Epithelial cell of esophagus (primary cell): ENCODE measurements at regions not wholly inside any gene's neighbourhood (a gene's known extent, or its start where the extent isn't known, plus 50 kb on each side); places are given as distances from the start of the nearest gene placed in this dataset.

Experiments used
- DNase-seq: peaks from one replicate; pipeline ENCODE4 v3.0.0; 2010; ENCODE audit warnings: low read depth
- H3K4me3 ChIP-seq: 2 replicates; pipeline ENCODE4 v1.5.1; 2011; ENCODE audit warnings: mild to moderate bottlenecking, low read length, control low read depth
- TF ChIP-seq, protein P1 (sequence below): IDR thresholded peaks from 2 replicates; pipeline ENCODE4 v1.5.1; 2011; ENCODE audit warnings: low read depth, mild to moderate bottlenecking, low read length, control low read depth, inconsistent platforms; ENCODE audit not compliant: insufficient read depth; ENCODE audit errors: missing control alignments

DNA sequence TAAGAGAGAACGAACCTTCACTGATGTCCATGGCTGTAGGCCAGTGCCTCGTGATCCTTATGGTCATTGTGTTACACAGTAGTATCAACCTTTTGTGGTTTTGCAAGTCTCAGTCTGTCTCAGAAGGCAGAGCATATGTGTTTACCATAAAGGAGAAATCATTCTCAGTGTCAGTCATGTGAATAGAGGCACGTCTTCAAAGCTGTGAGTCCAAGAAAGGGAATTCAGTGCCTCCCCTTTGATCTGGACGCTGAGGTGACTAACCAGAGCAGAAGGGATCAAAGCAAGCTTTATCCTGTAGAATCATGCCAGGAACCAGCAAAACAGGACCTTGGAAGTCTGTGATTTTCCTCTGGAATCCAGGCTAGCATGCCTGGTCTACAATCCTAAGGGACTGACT lies 433.9 kb downstream of the DNAH5 start:
- DNase-seq: peak; percentile 95
- no peak overlapping the region for H3K4me3 ChIP-seq
- TF ChIP-seq, protein P1, sequence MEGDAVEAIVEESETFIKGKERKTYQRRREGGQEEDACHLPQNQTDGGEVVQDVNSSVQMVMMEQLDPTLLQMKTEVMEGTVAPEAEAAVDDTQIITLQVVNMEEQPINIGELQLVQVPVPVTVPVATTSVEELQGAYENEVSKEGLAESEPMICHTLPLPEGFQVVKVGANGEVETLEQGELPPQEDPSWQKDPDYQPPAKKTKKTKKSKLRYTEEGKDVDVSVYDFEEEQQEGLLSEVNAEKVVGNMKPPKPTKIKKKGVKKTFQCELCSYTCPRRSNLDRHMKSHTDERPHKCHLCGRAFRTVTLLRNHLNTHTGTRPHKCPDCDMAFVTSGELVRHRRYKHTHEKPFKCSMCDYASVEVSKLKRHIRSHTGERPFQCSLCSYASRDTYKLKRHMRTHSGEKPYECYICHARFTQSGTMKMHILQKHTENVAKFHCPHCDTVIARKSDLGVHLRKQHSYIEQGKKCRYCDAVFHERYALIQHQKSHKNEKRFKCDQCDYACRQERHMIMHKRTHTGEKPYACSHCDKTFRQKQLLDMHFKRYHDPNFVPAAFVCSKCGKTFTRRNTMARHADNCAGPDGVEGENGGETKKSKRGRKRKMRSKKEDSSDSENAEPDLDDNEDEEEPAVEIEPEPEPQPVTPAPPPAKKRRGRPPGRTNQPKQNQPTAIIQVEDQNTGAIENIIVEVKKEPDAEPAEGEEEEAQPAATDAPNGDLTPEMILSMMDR: no peak

DNA sequence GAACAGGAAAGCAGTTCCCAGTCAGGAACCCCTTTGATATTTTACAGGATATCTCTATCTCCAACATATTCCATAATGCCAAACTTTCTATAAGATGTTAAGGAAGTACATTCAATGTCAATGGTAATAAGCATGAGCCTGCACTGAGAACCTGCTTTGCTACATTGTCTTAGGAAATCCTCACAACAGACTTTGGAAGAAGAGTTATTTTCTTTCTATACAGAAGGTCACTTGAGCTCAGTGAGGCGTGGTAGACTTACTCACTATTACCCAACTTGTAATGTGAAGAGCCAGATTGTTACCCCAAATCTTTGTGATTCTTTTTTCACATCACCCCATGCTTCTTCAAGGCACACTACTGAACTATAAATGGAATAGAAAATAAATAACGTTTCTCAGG lies 435.9 kb downstream of the DNAH5 start:
- DNase-seq: peak; percentile 74
- TF ChIP-seq, protein P1: no peak
- no peak overlapping the region for H3K4me3 ChIP-seq

DNA sequence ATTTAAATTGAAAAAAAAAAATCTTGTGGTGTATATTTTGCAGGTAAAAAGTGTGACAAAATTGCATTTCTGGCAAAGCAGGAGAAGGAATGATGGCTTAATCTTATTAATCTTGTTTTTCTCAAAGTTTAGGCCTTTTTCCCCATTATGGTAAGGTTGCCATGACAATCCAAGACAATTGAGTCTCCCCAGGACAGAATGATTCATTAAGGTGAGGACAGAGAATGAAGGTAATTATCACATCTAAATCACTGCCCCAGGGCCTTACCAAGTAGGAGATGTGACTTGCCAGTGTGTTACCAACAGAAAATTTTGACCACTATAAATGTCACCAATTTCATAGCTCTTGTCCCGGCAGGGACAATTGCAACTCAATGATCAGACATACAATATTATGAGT lies 439.2 kb downstream of the DNAH5 start:
- H3K4me3 ChIP-seq: no peak overlapping the region
- peak; percentile 32 for DNase-seq
- TF ChIP-seq, protein P1: no peak

DNA sequence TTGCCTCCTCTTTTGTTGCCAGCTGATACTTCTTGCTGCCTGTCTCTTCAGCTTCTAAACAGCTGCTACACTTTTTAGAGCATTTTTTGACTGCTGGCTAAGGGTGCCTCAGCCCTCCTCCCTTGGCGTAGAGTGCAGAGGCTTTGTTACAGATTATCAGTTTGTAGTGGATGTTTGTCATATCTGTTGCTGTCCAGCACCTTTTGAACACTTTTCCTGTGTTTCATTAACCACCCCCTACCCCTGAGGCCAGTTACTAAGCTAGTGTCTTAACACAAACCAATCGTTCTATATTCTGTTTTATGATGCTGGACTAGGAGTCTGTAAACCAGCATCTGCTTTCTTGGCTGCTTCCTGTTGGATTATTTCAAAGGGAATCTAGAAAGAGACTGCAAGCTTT lies 441.5 kb downstream of the DNAH5 start:
- DNase-seq: peak; percentile 19
- TF ChIP-seq, protein P1: no peak
- H3K4me3 ChIP-seq: no peak overlapping the region

DNA sequence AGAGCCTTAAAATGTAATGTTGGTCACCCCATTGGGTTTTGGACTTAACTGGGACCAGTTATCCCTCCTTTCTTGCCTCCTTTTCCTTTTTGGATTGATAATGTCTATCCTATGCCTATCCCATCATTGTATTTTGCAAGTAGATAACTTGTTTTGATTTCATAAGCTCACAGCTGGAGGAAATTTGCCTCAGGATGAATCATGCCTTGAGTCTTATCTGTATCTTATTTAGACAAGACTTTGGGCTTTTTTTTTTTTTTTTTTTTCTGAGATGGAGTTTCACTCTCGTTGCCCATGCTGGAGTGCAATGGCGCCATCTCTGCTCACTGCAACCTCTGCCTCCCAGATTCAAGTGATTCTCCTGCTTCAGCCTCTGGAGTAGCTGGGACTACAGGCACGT lies 443.3 kb downstream of the DNAH5 start:
- DNase-seq: peak; percentile 60

DNA sequence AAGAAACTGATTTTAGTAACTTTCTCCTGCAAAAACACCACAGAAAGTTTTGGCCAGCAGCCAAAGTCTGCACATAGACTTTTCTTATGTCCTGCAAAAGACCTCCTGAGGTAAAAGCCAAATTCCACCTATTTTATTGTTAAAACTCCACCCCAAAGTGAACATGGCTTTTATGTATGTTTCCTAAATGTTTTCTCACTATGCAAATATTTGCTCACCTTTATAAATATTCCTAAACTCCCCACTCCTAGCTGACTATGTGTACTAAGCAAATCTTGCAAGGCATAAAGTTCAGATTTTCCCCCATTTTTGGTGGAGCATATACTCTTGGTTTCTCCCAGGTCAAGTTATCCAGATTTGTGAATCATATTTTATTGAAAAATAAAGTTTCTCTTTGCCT lies 446.2 kb downstream of the DNAH5 start:
- no peak overlapping the region for H3K4me3 ChIP-seq
- TF ChIP-seq, protein P1: no peak
- DNase-seq: no peak

More for the DNA sequence above, 443.3 kb downstream of the DNAH5 start:
- H3K4me3 ChIP-seq: no peak overlapping the region
- TF ChIP-seq, protein P1: no peak

DNA sequence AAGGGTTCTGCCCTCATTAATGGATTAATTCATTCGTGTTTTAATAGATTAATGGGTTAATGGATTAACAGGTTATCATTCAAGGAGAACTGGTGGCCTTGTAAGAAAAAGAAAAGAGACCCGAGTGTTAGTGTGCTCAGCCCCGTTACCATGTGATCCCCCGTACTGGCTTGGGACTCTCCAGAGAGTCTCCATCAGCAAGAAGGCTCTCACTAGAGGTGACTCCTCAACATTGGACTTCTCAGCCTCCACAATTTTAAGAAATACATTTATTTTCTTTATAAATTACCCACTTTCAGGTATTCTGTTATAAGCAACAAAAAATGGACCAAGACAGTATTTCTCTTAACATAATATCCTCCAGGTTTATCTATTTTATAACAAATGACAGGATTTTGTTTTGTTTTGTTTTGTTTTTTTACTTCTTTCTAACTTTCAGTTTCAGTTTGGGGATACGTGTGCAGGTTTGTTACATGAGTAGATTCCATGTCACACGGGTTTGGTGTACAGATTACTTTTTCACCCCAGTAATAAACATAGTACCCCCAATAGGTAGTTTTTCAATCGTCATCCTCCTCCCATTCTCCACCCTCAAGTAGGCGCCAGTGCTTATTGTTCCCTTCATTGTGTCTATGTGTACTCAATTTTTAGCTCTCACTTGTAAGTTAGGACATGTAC lies 456.1 kb downstream of the DNAH5 start:
- TF ChIP-seq, protein P1: no peak
- DNase-seq: no peak
- no peak overlapping the region for H3K4me3 ChIP-seq
